ENCODE measurements at regions not wholly inside any gene's neighbourhood (a gene's known extent, or its start where the extent isn't known, plus 50 kb on each side); places are given as distances from the start of the nearest gene placed in this dataset.

- peak; percentile 50 for DNase-seq (ENCODE audit: low read depth, low spot score)
- in situ Hi-C loops (cut with HindIII; ENCODE audit: low pct_unique_long_range_greater_than_20kb, low sequenced_read_pairs), result no loop called here
Observed at GRCh38 chr10:110407301-110408170, 90.2 kb upstream of the DUSP5 start.

- in situ Hi-C loops (cut with HindIII; ENCODE audit: low pct_unique_long_range_greater_than_20kb, low sequenced_read_pairs), result no loop called here
- DNase-seq (ENCODE audit: low read depth, low spot score), result no peak
Observed at GRCh38 chr10:110408203-110408871, 89.4 kb upstream of the DUSP5 start.

- in situ Hi-C loops (cut with HindIII; ENCODE audit: low pct_unique_long_range_greater_than_20kb, low sequenced_read_pairs), result no loop called here
- DNase-seq (ENCODE audit: low read depth, low spot score), result no peak
Observed at GRCh38 chr10:110408943-110409342, 88.8 kb upstream of the DUSP5 start.

GRCh38 chr10:110409488-110409887, 88.2 kb upstream of the DUSP5 start:
- DNase-seq (ENCODE audit: low read depth, low spot score), result no peak
- in situ Hi-C loops (cut with HindIII; ENCODE audit: low pct_unique_long_range_greater_than_20kb, low sequenced_read_pairs), result no loop called here

GRCh38 chr10:110409926-110410325, 87.8 kb upstream of the DUSP5 start:
- in situ Hi-C loops (cut with HindIII; ENCODE audit: low pct_unique_long_range_greater_than_20kb, low sequenced_read_pairs), result no loop called here
- DNase-seq (ENCODE audit: low read depth, low spot score), result no peak

GRCh38 chr10:110410329-110411046, 87.2 kb upstream of the DUSP5 start:
- in situ Hi-C loops (cut with HindIII; ENCODE audit: low pct_unique_long_range_greater_than_20kb, low sequenced_read_pairs), result no loop called here
- DNase-seq (ENCODE audit: low read depth, low spot score), result no peak

- in situ Hi-C loops (cut with HindIII; ENCODE audit: low pct_unique_long_range_greater_than_20kb, low sequenced_read_pairs), result no loop called here
- no peak for DNase-seq (ENCODE audit: low read depth, low spot score)
Observed at GRCh38 chr10:110411047-110411410, 86.7 kb upstream of the DUSP5 start.

- DNase-seq (ENCODE audit: low read depth, low spot score), result no peak
Observed at GRCh38 chr10:110413049-110413783, 84.5 kb upstream of the DUSP5 start.

GRCh38 chr10:110413903-110414547, 83.7 kb upstream of the DUSP5 start:
- DNase-seq (ENCODE audit: low read depth, low spot score), result no peak
- in situ Hi-C loops (cut with HindIII; ENCODE audit: low pct_unique_long_range_greater_than_20kb, low sequenced_read_pairs), result no loop called here

More at GRCh38 chr10:110413049-110413783, 84.5 kb upstream of the DUSP5 start:
- in situ Hi-C loops (cut with HindIII; ENCODE audit: low pct_unique_long_range_greater_than_20kb, low sequenced_read_pairs), result no loop called here

GRCh38 chr10:110414548-110415309, 83.0 kb upstream of the DUSP5 start:
- in situ Hi-C loops (cut with HindIII; ENCODE audit: low pct_unique_long_range_greater_than_20kb, low sequenced_read_pairs), result no loop called here
- no peak for DNase-seq (ENCODE audit: low read depth, low spot score)

GRCh38 chr10:110415809-110416208, 81.9 kb upstream of the DUSP5 start:
- in situ Hi-C loops (cut with HindIII; ENCODE audit: low pct_unique_long_range_greater_than_20kb, low sequenced_read_pairs), result no loop called here
- DNase-seq (ENCODE audit: low read depth, low spot score), result no peak

GRCh38 chr10:110416776-110417711, 80.7 kb upstream of the DUSP5 start:
- in situ Hi-C loops (cut with HindIII; ENCODE audit: low pct_unique_long_range_greater_than_20kb, low sequenced_read_pairs), result no loop called here

GRCh38 chr10:110418218-110418617, 79.5 kb upstream of the DUSP5 start:
- in situ Hi-C loops (cut with HindIII; ENCODE audit: low pct_unique_long_range_greater_than_20kb, low sequenced_read_pairs), result no loop called here
- no peak for DNase-seq (ENCODE audit: low read depth, low spot score)

More at GRCh38 chr10:110416776-110417711, 80.7 kb upstream of the DUSP5 start:
- no peak for DNase-seq (ENCODE audit: low read depth, low spot score)

GRCh38 chr10:110419265-110419664, 78.4 kb upstream of the DUSP5 start:
- in situ Hi-C loops (cut with HindIII; ENCODE audit: low pct_unique_long_range_greater_than_20kb, low sequenced_read_pairs), result no loop called here
- no peak for DNase-seq (ENCODE audit: low read depth, low spot score)

GRCh38 chr10:110420401-110421193, 77.1 kb upstream of the DUSP5 start:
- no peak for DNase-seq (ENCODE audit: low read depth, low spot score)
- in situ Hi-C loops (cut with HindIII; ENCODE audit: low pct_unique_long_range_greater_than_20kb, low sequenced_read_pairs), result no loop called here
